Prostate gland (tissue), 2 donors: ENCODE measurements at regions not wholly inside any gene's neighbourhood (a gene's known extent, or its start where the extent isn't known, plus 50 kb on each side); places are given as distances from the start of the nearest gene placed in this dataset.

ENCODE experiments used
- DNase-seq: peaks from one replicate; pipeline ENCODE4 v3.0.0-alpha.2; 2019; ENCODE audit warnings: low spot score
- H3K27ac ChIP-seq, 2 donors: fragments of 200-600 bp; sonication (generic); 2 replicates each; pipeline ENCODE4 v1.5.1; 2017 to 2019
- H3K27me3 ChIP-seq: fragments of 200-600 bp; sonication (generic); replicated peaks from 2 replicates; pipeline ENCODE4 v1.5.1; 2019; ENCODE audit not compliant: insufficient read depth
- H3K36me3 ChIP-seq, 2 donors: fragments of 200-600 bp; sonication (generic); 1 replicate in 1 of 2; 2 replicates in 1 of 2; pipeline versions ENCODE4 v1.5.1 to v1.8.1; 2017 to 2019
- H3K4me1 ChIP-seq: fragments of 200-600 bp; sonication (generic); replicated peaks from 2 replicates; pipeline ENCODE4 v1.5.1; 2019
- H3K4me3 ChIP-seq, 2 donors: fragments of 200-600 bp; sonication (generic); 2 replicates each; pipeline ENCODE4 v1.5.1; 2017 to 2019
- H3K9me3 ChIP-seq: fragments of 200-600 bp; sonication (generic); 2 replicates; pipeline ENCODE4 v1.5.1; 2017
- POLR2A ChIP-seq: fragments of 450-650 bp; IDR thresholded peaks from one replicate; pipeline ENCODE4 v1.6.1; 2016; ENCODE audit warnings: antibody characterized with exemption, mild to moderate bottlenecking
- POLR2AphosphoS5 ChIP-seq: sonication (generic); formaldehyde crosslinking; IDR thresholded peaks from one replicate; pipeline ENCODE4 v1.6.1; 2017; ENCODE audit warnings: antibody characterized with exemption
- WGBS: methylation state at CpG from one replicate; pipeline ENCODE4 v1.1.5; 2018; 5-methylcytosine and 5-hydroxymethylcytosine counted together
- intact Hi-C: fragments of 100-400 bp; cut with DNase I; formaldehyde crosslinking; loops from one replicate; pipeline ENCODE4 v1.14.2; 2022
- TF ChIP-seq, protein P1 (sequence below), 4 experiments: fragments of 200-600 bp in 2 of 4; fragments of 450-650 bp in 2 of 4; sonication (generic) in 2 of 4; IDR thresholded peaks; 1 replicate in 3 of 4; 2 replicates in 1 of 4; pipeline ENCODE4 v1.5.1; 2016 to 2019; ENCODE audit warnings: antibody characterized with exemption in 4 of 4, mild to moderate bottlenecking in 2 of 4, moderate library complexity in 2 of 4

DNA sequence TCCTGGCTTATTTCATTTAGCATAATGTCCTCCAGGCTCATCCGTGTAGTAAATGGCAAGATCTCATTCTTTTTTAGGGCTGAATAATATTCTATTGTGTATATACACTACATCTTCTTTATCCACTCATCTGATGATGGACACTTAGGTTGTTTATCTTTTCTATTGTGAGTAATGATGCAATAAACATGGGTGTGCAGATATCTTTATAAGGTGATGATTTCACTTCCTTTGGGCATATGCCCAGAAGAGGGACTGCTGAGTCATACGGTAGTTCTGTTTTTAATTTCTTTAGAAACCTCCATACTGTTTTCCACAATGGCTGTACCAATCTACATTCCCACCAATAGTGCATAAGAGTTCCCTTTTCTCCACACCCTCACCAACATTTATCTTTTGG, 317.6 kb upstream of the CNKSR2 start:
- no peaks in the 10 kb centered on the region for H3K27me3 ChIP-seq
- TF ChIP-seq POLR2A (no peak), POLR2AphosphoS5 (no peak)
- TF ChIP-seq, protein P1, sequence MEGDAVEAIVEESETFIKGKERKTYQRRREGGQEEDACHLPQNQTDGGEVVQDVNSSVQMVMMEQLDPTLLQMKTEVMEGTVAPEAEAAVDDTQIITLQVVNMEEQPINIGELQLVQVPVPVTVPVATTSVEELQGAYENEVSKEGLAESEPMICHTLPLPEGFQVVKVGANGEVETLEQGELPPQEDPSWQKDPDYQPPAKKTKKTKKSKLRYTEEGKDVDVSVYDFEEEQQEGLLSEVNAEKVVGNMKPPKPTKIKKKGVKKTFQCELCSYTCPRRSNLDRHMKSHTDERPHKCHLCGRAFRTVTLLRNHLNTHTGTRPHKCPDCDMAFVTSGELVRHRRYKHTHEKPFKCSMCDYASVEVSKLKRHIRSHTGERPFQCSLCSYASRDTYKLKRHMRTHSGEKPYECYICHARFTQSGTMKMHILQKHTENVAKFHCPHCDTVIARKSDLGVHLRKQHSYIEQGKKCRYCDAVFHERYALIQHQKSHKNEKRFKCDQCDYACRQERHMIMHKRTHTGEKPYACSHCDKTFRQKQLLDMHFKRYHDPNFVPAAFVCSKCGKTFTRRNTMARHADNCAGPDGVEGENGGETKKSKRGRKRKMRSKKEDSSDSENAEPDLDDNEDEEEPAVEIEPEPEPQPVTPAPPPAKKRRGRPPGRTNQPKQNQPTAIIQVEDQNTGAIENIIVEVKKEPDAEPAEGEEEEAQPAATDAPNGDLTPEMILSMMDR (IDR thresholded peaks at IDR 0.05), result no peak
- 94% methylated on average over 2 of the region's 2 CpGs for WGBS
- intact Hi-C loops, result no loop called here
- no peak for DNase-seq
- H3K27ac ChIP-seq, result no peak overlapping the region
- no peak overlapping the region for H3K4me3 ChIP-seq
- H3K36me3 ChIP-seq, result no peaks in the 10 kb centered on the region
- H3K4me1 ChIP-seq, result no peaks in the 10 kb centered on the region
- H3K9me3 ChIP-seq, result no peaks in the 10 kb centered on the region

DNA sequence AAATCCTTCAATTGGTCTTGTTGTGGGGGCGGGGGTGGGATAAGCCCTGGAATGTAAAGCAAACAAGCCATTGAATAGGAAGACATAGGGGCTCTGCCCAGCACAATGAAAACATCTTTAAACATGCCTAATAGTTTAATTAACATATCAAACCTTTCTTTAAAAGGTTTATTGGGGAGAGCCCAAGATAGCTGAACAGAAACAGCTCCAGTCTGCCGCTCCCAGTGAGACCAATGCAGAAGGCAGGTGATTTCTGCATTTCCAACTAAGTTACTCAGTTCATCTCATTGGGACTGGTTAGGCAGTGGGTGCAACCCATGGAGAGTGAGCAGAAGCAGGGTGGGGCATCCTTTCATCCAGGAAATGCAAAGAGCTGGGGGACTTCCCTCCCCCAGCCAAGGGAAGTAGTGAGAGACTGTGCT, 327.2 kb upstream of the CNKSR2 start:
- no peaks in the 10 kb centered on the region for H3K9me3 ChIP-seq
- intact Hi-C loops, result no loop called here
- H3K27ac ChIP-seq, result no peak overlapping the region
- no peaks in the 10 kb centered on the region for H3K36me3 ChIP-seq
- no peak for TF ChIP-seq POLR2A
- TF ChIP-seq, protein P1 (IDR thresholded peaks at IDR 0.05), result no peak
- no peak for TF ChIP-seq POLR2AphosphoS5
- no peak overlapping the region for H3K4me3 ChIP-seq
- WGBS, result 50% methylated on average over 2 of the region's 2 CpGs
- H3K4me1 ChIP-seq, result no peaks in the 10 kb centered on the region
- DNase-seq, result no peak
- no peaks in the 10 kb centered on the region for H3K27me3 ChIP-seq

DNA sequence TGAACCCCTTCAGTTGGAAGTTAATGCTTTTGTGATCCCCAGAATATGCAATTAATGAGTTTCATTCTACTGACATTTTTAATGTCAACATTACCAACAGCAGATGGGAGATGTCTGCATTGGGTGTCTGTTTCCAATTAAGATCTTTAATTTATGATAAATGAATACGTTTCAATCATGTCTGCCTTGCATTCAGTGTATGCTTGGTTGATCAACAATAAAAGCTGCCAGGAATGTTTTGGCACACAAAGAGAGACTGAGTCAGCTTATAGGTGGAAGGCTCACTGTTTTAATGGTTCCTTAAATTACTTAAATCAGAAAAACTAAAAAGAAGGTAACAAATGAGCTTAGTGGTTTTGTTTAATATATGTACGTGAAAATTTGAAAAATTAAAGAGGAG, 359.9 kb upstream of the CNKSR2 start:
- H3K4me3 ChIP-seq, result no peak overlapping the region
- WGBS, result 52% methylated on average over 2 of the region's 2 CpGs
- H3K27ac ChIP-seq, result no peak overlapping the region
- no peaks in the 10 kb centered on the region for H3K4me1 ChIP-seq
- no peaks in the 10 kb centered on the region for H3K27me3 ChIP-seq
- H3K36me3 ChIP-seq, result no peaks in the 10 kb centered on the region
- intact Hi-C loops, result no loop called here
- no peaks in the 10 kb centered on the region for H3K9me3 ChIP-seq
- TF ChIP-seq, protein P1 (IDR thresholded peaks at IDR 0.05), result no peak
- TF ChIP-seq POLR2AphosphoS5, result no peak
- no peak for TF ChIP-seq POLR2A
- no peak for DNase-seq

DNA sequence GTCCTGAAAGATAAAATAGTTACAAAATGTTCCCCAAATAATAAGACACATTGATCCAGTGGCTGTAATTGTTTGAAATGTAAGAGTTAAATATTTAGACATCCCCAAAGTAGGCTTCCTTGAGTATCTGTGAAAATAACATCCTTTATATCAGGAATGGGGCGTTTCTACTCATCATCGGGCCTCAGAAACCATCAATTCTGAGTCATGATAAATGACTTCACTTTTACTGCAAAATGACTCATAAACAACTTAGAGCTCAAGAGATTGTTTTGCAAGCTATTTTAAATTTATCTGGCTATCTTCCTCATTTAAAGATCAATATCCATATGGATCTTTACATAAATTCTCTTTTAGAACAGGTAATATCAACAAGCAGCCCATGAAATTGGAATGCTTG, 369.4 kb upstream of the CNKSR2 start:
- H3K27ac ChIP-seq, result no peak overlapping the region
- 42% methylated on average over 2 of the region's 2 CpGs for WGBS
- H3K4me1 ChIP-seq, result no peaks in the 10 kb centered on the region
- no peak overlapping the region for H3K4me3 ChIP-seq
- intact Hi-C loops, result no loop called here
- no peaks in the 10 kb centered on the region for H3K9me3 ChIP-seq
- TF ChIP-seq POLR2A (no peak), POLR2AphosphoS5 (no peak)
- TF ChIP-seq, protein P1 (IDR thresholded peaks at IDR 0.05), result no peak
- no peaks in the 10 kb centered on the region for H3K27me3 ChIP-seq
- no peaks in the 10 kb centered on the region for H3K36me3 ChIP-seq
- no peak for DNase-seq

DNA sequence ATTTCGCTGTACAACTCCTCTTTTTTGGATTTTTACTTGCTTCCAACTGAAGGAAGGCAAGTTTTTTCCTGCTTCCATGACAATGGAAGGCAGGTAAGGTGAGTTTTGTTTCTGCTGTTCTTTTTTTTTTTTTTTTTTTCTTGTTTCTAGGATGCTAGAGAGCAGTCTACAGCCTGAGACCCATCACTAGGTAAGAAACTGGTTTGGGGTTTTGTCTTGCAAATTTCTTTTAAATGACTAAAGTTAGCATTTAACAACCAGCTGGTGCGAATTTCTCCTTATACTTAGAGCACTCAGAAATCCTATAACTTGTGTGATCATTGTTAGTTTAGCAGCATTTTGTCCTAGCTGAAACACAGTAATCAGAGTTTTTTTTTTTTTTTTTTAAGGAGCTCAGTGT, 378.4 kb upstream of the CNKSR2 start:
- H3K27me3 ChIP-seq, result no peaks in the 10 kb centered on the region
- no peaks in the 10 kb centered on the region for H3K4me1 ChIP-seq
- H3K4me3 ChIP-seq, result no peak overlapping the region
- 71% methylated on average over 2 of the region's 2 CpGs for WGBS
- H3K27ac ChIP-seq, result no peak overlapping the region
- intact Hi-C loops, result no loop called here
- H3K36me3 ChIP-seq, result no peaks in the 10 kb centered on the region
- H3K9me3 ChIP-seq, result no peaks in the 10 kb centered on the region
- TF ChIP-seq POLR2AphosphoS5 (no peak), POLR2A (no peak)
- TF ChIP-seq, protein P1 (IDR thresholded peaks at IDR 0.05), result no peak
- no peak for DNase-seq
